HL-60 (cell line): ENCODE measurements at regions not wholly inside any gene's neighbourhood (a gene's known extent, or its start where the extent isn't known, plus 50 kb on each side); places are given as distances from the start of the nearest gene placed in this dataset.

Experiments used
- CTCF ChIP-seq: IDR thresholded peaks from one replicate; pipeline ENCODE4 v1.5.1; 2011; ENCODE audit warnings: low read length, control low read depth, inconsistent platforms; ENCODE audit not compliant: insufficient read depth
- GABPA ChIP-seq: IDR thresholded peaks from 2 replicates; pipeline ENCODE4 v1.6.1; 2012; ENCODE audit warnings: low read depth
- POLR2AphosphoS5 ChIP-seq: IDR thresholded peaks from 2 replicates; pipeline ENCODE4 v1.6.1; 2012; ENCODE audit warnings: low read depth
- REST ChIP-seq: IDR thresholded peaks from 2 replicates; pipeline ENCODE4 v1.6.1; 2012; ENCODE audit warnings: low read depth; ENCODE audit not compliant: insufficient replicate concordance
- SPI1 ChIP-seq: IDR thresholded peaks from 2 replicates; pipeline ENCODE4 v1.6.1; 2012; ENCODE audit warnings: low read depth, mild to moderate bottlenecking, borderline replicate concordance

- no peak for TF ChIP-seq CTCF
- TF ChIP-seq POLR2AphosphoS5 = no peak
- no peak for TF ChIP-seq GABPA
- no peak for TF ChIP-seq REST
- no peak for TF ChIP-seq SPI1
Observed at GRCh38 chr1:219778793-219779369, 149.5 kb downstream of the SLC30A10 start.
